Panc1 (cell line): ENCODE measurements at regions not wholly inside any gene's neighbourhood (a gene's known extent, or its start where the extent isn't known, plus 50 kb on each side); places are given as distances from the start of the nearest gene placed in this dataset.
"Not testable (repeated sequence)": the region's sequence is repeated elsewhere in the genome, so short reads cannot be mapped to it uniquely, and the experiment has no call there.

Source experiments
- ATAC-seq: fragments of 200-7000 bp; cut with Tn5 transposase; 2 replicates; pipeline ENCODE4 v1.9.1; 2020; ENCODE audit warnings: mild to moderate bottlenecking, moderate library complexity
- BruUV-seq: library from RNA; stranded (reverse); fragments of 400-500 nt; replicated peaks from 2 replicates; lab custom pipeline; 2021; lab: Mats Ljungman, UMichigan
- CTCF ChIA-PET: fragments of 300-600 bp; sonication (Branson Sonifier 250); formaldehyde crosslinking; loops from one replicate; lab custom pipeline; 2022; ENCODE audit warnings: antibody characterized with exemption; lab: Charles Lee
- POLR2A ChIA-PET: fragments of 300-600 bp; sonication (Branson Sonifier 250); formaldehyde crosslinking; loops from one replicate; lab custom pipeline; 2022; ENCODE audit warnings: antibody characterized with exemption; lab: Charles Lee
- DNase-seq: peaks from one replicate; pipeline ENCODE4 v3.0.0-alpha.2; 2010; ENCODE audit warnings: low read depth, low spot score
- H3K27ac ChIP-seq: 2 replicates; pipeline ENCODE4 v1.5.1; 2011; ENCODE audit warnings: mild to moderate bottlenecking, low read length, inconsistent platforms
- H3K27me3 ChIP-seq: fragments of 200-500 bp; sonication (Bioruptor generic); 2 replicates; pipeline ENCODE4 v1.6.0; 2014; ENCODE audit warnings: low read length, inconsistent platforms; ENCODE audit not compliant: control insufficient read depth, insufficient read depth
- H3K36me3 ChIP-seq: fragments of 200-500 bp; sonication (Bioruptor generic); 2 replicates; pipeline ENCODE4 v1.5.1; 2014; ENCODE audit warnings: inconsistent platforms, mild to moderate bottlenecking, low read length, moderate library complexity; ENCODE audit not compliant: control insufficient read depth, insufficient read depth
- H3K4me1 ChIP-seq: 2 replicates; pipeline ENCODE4 v1.5.1; 2011; ENCODE audit warnings: inconsistent platforms, mild to moderate bottlenecking, low read length, moderate library complexity; ENCODE audit not compliant: control insufficient read depth, insufficient read depth
- H3K4me3 ChIP-seq, 2 experiments: 2 replicates each; pipeline ENCODE4 v1.5.1; 2011 to 2012; ENCODE audit warnings: low read depth in 2 of 2, low read length in 2 of 2, mild to moderate bottlenecking in 2 of 2, inconsistent platforms in 1 of 2, moderate library complexity in 1 of 2
- H3K9me3 ChIP-seq: fragments of 200-500 bp; sonication (Bioruptor generic); 2 replicates; pipeline ENCODE4 v1.5.1; 2014; ENCODE audit warnings: low read depth, mild to moderate bottlenecking, inconsistent platforms, low read length, moderate library complexity; ENCODE audit not compliant: control insufficient read depth, insufficient read depth
- POLR2AphosphoS5 ChIP-seq: IDR thresholded peaks from 2 replicates; pipeline ENCODE4 v1.6.1; 2012; ENCODE audit warnings: mild to moderate bottlenecking, low read depth, low read length, moderate library complexity
- REST ChIP-seq, 2 experiments: IDR thresholded peaks; 2 replicates each; pipeline ENCODE4 v1.6.1; 2011 to 2012; ENCODE audit warnings: low read depth in 2 of 2, control low read depth in 1 of 2, low read length in 1 of 2, mild to moderate bottlenecking in 1 of 2, moderate library complexity in 1 of 2; ENCODE audit not compliant: insufficient read depth in 1 of 2
- SIN3A ChIP-seq: IDR thresholded peaks from 2 replicates; pipeline ENCODE4 v1.6.1; 2012; ENCODE audit warnings: low read depth, mild to moderate bottlenecking, low read length, moderate library complexity, borderline replicate concordance; ENCODE audit not compliant: insufficient read depth
- in situ Hi-C: cut with HindIII; loops from 2 replicates; pipeline ENCODE4 v1.10.0; 2016; ENCODE audit warnings: low sequenced_read_pairs, low pct_unique_long_range_greater_than_20kb
- intact Hi-C: fragments of 100-400 bp; cut with micrococcal nuclease; formaldehyde crosslinking; loops from one replicate; pipeline ENCODE4 v1.10.0; 2022; ENCODE audit not compliant: unreplicated experiment
- TF ChIP-seq, protein P1 (sequence below): fragments of 450-650 bp; IDR thresholded peaks from 2 replicates; pipeline ENCODE4 v1.5.1; 2017; ENCODE audit warnings: mild to moderate bottlenecking

GRCh38 chr1:5118771-5119170 lies 464.4 kb downstream of the AJAP1 start:
- ATAC-seq, H3K4me1 ChIP-seq, H3K27ac ChIP-seq, CTCF ChIA-PET, DNase-seq, POLR2A ChIA-PET, H3K36me3 ChIP-seq, intact Hi-C loops, in situ Hi-C loops, H3K4me3 ChIP-seq, H3K27me3 ChIP-seq, BruUV-seq, H3K9me3 ChIP-seq: not testable (repeated sequence)

- ATAC-seq, H3K27me3 ChIP-seq, POLR2A ChIA-PET, BruUV-seq, H3K4me1 ChIP-seq, in situ Hi-C loops, intact Hi-C loops, CTCF ChIA-PET, H3K36me3 ChIP-seq, DNase-seq, H3K4me3 ChIP-seq, H3K9me3 ChIP-seq, H3K27ac ChIP-seq: not testable (repeated sequence)
Measured at GRCh38 chr1:5118292-5118691, 463.9 kb downstream of the AJAP1 start.

DNA sequence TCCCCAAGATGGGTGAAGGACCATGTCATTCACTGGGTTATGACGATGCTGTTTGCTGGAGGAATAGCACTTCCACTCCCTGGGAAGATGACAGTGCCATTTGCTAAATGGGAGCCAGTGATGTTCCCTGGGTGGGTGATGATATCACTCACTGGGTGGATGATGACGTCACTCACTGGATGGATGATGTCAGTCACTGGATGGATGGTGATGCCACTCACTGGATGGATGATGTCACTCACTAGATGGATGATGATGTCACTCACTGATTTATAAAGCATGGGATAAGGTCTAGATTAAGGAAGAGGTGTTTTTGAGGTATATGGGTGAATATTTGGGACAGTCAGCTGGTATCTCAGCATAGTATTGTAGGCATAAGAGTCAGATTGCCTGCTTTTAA lies 457.2 kb downstream of the AJAP1 start:
- Histone ChIP-seq H3K27me3 (no peaks in the 10 kb centered on the region), H3K36me3 (no peaks in the 10 kb centered on the region), H3K27ac (no peak overlapping the region), H3K4me3 (no peak overlapping the region), H3K4me1 (no peaks in the 10 kb centered on the region), H3K9me3 (no peaks in the 10 kb centered on the region)
- DNase-seq (no peak), ATAC-seq (no peak)
- intact Hi-C loops, result no loop called here
- CTCF ChIA-PET, result no interaction called here
- in situ Hi-C loops, result no loop called here
- POLR2A ChIA-PET, result no interaction called here
- TF ChIP-seq POLR2AphosphoS5 (no peak), REST (IDR thresholded peaks at IDR 0.05; ENCODE audit: insufficient read depth in 1 of 2, low read depth in 2 of 2, low read length in 1 of 2) (no peak)
- BruUV-seq, result no TSS peak

DNA sequence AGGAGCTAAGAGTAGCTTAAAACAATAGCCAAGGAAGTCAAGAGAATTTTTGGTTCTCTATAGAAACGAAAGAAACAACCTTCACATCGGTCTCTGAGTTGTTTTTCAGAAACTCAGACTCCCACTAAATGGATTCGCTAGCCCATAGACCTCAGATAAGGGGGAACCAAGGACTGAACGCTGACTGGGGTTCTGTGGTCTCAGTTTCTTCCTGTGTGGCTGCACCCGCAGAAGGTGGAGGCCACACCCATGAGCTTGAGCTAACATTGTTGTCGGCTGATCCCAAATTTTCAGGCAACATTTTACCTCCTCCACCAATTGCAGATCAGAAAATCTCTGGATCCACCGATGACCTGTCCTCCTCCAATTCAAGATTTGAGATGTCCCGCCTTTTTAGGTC lies 456.1 kb downstream of the AJAP1 start:
- ChIA-PET CTCF (no interaction called here), POLR2A (no interaction called here)
- ATAC-seq (no peak), DNase-seq (no peak)
- no TSS peak for BruUV-seq
- no peak overlapping the region for H3K27ac ChIP-seq
- no peaks in the 10 kb centered on the region for H3K9me3 ChIP-seq
- TF ChIP-seq, protein P1, sequence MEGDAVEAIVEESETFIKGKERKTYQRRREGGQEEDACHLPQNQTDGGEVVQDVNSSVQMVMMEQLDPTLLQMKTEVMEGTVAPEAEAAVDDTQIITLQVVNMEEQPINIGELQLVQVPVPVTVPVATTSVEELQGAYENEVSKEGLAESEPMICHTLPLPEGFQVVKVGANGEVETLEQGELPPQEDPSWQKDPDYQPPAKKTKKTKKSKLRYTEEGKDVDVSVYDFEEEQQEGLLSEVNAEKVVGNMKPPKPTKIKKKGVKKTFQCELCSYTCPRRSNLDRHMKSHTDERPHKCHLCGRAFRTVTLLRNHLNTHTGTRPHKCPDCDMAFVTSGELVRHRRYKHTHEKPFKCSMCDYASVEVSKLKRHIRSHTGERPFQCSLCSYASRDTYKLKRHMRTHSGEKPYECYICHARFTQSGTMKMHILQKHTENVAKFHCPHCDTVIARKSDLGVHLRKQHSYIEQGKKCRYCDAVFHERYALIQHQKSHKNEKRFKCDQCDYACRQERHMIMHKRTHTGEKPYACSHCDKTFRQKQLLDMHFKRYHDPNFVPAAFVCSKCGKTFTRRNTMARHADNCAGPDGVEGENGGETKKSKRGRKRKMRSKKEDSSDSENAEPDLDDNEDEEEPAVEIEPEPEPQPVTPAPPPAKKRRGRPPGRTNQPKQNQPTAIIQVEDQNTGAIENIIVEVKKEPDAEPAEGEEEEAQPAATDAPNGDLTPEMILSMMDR, result no peak
- no peak for TF ChIP-seq POLR2AphosphoS5
- TF ChIP-seq SIN3A, result no peak
- no peaks in the 10 kb centered on the region for H3K27me3 ChIP-seq
- in situ Hi-C loops, result no loop called here
- H3K4me3 ChIP-seq, result no peak overlapping the region
- no peaks in the 10 kb centered on the region for H3K4me1 ChIP-seq
- intact Hi-C loops, result no loop called here
- no peaks in the 10 kb centered on the region for H3K36me3 ChIP-seq
